ENCODE measurements at regions not wholly inside any gene's neighbourhood (a gene's known extent, or its start where the extent isn't known, plus 50 kb on each side); places are given as distances from the start of the nearest gene placed in this dataset.

DNA sequence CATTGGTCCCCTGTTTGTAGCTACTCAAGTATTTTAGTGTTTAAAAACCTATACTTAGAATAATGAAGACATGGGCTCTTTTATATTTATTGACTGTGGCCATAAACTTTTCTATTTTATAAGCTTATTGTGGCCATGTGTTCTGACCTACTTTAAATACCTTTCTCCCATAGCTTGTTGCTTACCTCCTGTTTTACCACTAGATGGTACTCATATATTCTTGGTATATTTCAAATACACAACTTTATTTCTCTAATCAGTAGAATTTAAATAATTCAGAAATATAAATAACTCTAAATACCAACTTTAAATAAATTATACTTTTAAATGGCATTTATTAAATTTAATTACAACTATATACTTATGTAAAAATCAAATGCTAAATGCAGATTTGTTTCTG, 498.0 kb downstream of the PRDM9 start:
- TF ChIP-seq ZFP36 (IDR thresholded peaks at IDR 0.05; ENCODE audit: borderline replicate concordance, partially characterized antibody) (no peak), CTCF (IDR thresholded peaks at IDR 0.05) (no peak), NPAS2 (CRISPR knock-in tag; IDR thresholded peaks at IDR 0.05; ENCODE audit: borderline replicate concordance) (no peak), REST (IDR thresholded peaks at IDR 0.05) (no peak), RFX5 (IDR thresholded peaks at IDR 0.05) (no peak)
